ENCODE measurements at regions not wholly inside any gene's neighbourhood (a gene's known extent, or its start where the extent isn't known, plus 50 kb on each side); places are given as distances from the start of the nearest gene placed in this dataset.

DNA sequence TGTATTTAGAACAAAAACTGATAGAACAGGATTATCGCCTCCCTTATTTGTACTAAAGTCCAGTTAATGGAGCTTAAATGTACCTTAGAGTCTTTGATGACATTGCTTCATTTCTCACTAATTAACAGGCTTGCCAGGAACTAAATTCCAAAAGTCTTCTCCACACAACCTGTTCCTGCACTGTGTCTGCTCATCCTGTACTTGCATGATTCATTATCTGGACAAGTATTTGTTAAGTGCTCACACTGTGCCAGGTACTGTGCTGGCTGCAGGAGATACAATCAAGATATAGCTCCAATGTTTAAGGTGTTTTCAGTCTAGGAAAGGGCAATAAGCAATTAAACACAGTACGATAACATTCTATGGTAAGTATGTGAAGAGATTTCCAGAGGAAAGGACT, 485.9 kb upstream of the TENM4 start:
- no peak for DNase-seq (ENCODE audit: low read depth, low spot score)

DNA sequence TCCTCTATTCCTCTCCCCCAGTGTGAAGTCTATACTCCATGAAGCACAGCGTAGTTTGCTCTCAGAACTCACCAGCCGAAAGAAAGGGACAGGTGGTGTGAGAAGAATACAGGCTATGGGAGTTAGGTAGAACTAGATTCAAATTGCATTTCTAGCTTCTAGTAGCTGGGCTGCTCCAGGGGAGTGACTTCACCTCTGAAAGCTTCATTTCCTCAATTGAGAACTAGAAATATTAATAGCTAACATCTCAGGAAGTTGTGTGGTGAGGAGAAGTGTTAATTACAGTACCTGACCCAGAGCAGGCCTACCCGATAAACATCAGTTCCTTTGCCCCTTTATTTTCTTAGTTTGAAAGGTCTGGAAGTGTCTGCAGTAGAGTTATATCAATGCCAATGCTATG, 484.7 kb upstream of the TENM4 start:
- no peak for DNase-seq (ENCODE audit: low read depth, low spot score)

DNA sequence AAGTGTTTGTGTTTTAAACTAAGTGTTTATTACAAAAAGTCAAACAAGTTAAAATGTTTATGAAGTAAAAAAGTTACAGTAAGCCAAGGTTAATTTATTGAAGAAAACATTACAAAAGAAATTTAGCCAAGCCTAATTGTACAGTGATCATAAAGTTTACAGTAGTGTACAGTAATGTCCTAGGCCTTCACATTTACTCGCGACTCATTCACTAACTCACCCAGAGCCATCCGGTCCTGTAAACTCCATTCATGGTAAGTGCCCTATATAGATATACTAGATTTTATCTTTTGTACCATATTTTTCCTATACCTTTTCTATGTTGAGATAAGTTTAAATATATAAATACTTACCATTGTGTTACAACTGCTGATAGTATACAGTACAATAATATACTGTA, 481.8 kb upstream of the TENM4 start:
- no peak for DNase-seq (ENCODE audit: low read depth, low spot score)

DNA sequence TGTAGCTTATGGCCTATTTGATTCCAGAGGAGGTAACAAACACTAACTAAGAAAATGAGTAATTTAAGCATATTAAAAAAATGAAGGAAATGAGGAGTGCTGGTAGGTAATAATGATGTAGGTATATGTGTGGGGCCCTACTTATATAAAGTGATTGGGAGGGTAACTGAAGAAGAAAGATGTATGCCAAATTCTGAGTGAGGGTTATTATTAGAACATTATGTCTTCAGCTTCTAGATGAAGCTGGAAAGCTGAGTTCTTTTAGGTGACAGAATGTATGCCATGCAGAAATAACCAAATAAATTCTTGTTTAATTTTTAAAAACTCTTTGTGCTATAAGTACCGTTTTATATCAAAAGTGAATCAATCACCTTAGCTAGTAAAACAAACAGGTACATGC, 479.6 kb upstream of the TENM4 start:
- no peak for DNase-seq (ENCODE audit: low read depth, low spot score)

DNA sequence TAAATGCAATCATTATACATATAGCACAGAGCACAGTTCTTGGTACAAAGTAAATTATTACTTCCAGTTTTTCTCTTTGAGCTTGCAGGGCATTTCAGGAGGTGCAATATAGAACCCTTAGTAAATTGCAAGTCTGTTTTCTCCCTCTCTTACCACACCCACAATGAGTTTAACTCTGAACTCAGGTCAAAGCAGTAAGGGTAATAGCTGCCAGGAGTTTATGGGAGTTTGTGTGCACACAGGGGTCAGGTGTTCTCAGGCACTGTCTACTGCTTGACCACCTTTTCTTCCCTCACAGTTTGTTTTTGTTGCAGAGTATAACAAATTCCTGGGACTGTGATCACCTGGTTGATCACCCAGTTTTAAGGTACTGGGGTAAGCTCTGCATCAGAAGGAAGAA, 478.5 kb upstream of the TENM4 start:
- DNase-seq (ENCODE audit: low read depth, low spot score) = no peak

DNA sequence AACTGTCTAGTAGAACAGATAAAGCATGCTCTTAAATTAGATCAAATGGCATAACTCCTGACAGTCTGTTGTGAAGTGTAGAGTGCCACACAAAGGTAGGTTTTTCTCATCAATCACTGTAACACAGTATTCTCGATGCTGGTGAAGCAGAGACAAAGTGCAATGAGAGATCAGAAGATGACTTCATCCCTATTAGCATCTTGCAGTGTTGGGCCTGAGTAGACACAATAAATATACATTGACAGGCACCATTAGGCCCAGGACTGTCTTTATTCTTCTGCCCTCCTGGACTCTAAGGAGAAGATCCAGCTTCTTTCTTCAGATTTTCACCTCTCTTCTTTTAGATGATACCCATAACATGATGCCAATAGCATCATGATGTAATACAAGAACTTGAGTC, 478.0 kb upstream of the TENM4 start:
- DNase-seq (ENCODE audit: low read depth, low spot score) = no peak

DNA sequence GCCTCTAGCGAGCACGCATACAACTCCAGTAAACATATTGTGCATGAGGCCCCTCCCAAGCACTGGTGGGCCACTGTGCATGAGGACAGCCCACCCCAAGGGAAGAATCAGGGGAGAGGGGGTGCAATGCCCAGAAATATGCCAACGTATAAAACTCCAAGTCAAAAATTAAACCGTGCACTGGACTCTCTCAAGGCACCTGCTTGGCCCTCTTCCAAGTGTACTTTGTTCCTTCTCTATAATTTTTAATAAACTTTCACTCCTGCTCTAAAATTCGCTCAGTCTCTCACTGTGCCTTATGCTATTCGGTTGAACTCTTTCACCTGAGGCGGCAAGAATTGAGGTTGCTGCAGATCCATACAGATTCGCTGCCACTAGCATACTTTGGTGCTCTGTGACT, 465.3 kb upstream of the TENM4 start:
- DNase-seq (ENCODE audit: low read depth, low spot score) = no peak

DNA sequence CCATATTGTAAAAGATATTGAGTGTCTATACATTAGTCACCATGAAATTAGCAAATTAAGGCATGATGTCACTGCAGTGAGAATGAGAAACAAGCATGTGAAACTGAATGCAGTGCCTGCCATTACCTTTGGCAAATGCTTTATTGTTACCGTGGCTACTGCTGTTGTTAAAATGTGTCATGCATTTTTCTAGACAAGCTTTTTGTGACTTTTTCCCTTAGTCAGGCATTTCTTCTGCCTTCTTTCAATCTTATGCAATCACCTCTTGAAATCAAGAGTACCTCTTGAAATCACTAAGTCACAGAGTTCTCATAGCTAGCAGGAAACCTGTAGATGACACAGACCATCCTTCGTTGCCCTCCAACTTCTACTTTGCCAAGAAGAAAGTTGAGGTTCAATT, 461.7 kb upstream of the TENM4 start:
- no peak for DNase-seq (ENCODE audit: low read depth, low spot score)

DNA sequence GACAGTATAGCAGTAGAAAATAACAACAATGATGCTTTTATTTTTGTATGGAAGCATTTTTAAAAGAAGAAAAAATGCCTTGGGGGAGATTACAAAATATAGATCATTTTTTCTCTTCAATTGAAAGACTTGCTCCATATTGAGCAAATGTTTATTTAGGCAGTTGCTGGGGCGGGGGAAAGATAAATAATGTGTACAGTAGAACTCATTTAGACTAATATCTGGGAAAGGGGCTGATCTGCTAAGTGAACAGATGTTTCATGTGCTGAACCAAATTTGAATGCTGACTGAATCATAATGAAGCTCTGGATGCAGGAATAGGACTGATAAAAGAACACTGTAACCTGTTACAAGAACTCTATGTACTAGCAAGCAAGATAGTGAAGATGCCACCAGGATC, 457.1 kb upstream of the TENM4 start:
- DNase-seq (ENCODE audit: low read depth, low spot score) = no peak

DNA sequence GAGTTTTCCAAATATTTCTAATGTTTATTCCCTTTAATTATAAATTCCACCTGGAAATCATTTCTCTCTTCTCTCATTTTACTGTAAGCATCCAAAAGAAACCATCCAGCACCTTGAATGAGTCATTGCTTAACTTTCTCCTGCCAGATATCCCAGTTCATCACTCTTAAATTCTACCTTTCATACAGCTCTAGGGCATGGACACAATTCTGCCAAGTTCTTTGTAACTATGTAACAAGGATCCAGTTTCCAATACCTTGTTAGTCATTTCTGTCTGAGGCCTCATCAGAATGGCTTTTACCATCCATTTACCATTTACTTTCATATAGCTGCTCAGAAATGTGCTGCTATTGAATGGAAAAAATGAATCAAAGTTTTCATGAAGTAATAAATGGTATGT, 455.4 kb upstream of the TENM4 start:
- DNase-seq (ENCODE audit: low read depth, low spot score) = no peak

DNA sequence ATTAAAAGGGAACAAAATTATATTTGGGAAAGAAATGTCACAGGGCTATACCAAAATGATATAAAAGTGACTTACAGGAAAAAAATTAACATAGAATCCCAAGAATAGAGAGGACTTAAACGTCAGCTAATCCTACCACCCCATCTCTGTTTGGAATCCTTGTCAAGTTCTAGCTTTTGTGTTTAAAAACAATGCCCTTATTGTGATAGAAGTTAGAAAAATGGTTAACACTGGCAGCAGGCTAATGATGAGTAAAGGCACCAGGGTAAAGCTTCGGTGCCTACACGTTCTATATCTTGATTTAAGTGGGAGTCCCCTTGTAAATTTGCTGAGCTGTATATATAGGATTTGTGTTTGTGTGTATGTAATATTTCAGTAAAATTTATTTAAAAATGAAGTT, 453.3 kb upstream of the TENM4 start:
- DNase-seq (ENCODE audit: low read depth, low spot score) = no peak

DNA sequence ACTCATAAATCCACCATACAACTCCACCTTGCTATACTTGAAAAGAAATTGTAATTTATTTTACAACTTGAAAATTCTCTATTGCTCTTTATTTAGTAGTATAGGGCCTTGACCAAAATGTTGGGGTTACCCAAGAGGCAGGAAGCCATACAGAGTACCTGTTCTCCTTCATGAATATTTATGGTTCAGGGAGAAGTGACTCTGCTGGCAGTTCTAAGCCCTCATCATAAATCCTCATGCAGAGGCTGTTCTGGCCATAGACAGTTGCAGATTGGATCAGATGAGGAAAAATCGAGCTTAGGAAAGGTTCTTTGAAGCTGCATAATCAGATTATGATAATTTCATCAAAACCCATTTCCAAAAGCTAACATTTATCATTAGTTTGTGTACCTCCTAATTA, 449.4 kb upstream of the TENM4 start:
- no peak for DNase-seq (ENCODE audit: low read depth, low spot score)

DNA sequence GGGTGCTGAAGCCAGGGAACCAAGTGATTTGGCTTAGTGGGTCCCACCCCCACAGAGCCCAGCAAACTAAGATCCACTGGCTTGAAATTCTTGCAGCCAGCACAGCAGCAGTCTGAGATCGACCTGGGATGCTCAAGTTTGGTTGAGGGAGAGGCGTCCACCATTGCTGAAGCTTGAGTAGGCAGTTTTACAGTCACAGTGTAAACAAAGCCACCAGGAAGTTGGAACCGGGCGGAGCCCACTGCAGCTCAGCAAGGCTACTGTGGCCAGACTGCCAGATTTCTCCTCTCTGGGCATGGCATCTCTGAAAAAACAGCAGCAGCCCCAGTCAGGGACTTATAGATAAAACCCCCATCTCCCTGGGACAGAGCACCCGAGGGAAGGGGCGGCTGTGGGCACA, 424.1 kb upstream of the TENM4 start:
- no peak for DNase-seq (ENCODE audit: low read depth, low spot score)

DNA sequence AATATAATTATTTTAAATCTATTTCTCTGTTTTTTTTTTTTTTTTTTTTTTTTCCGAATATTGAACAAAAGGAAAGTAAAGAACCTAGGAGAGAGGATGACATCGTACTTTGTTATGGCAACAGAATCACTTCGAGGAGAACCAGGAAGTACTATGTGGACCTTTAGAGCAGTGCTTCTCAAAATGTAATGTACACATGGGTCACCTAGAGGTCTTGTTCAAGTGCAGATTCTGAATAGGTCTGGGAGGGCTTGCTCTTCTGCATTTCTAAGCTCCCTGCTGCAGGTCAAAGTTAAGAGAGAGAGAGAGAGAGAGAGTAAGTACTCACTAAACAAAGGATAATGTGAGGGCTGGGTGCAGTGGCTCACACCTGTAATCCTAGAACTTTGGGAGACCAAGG, 419.5 kb upstream of the TENM4 start:
- DNase-seq (ENCODE audit: low read depth, low spot score) = no peak

DNA sequence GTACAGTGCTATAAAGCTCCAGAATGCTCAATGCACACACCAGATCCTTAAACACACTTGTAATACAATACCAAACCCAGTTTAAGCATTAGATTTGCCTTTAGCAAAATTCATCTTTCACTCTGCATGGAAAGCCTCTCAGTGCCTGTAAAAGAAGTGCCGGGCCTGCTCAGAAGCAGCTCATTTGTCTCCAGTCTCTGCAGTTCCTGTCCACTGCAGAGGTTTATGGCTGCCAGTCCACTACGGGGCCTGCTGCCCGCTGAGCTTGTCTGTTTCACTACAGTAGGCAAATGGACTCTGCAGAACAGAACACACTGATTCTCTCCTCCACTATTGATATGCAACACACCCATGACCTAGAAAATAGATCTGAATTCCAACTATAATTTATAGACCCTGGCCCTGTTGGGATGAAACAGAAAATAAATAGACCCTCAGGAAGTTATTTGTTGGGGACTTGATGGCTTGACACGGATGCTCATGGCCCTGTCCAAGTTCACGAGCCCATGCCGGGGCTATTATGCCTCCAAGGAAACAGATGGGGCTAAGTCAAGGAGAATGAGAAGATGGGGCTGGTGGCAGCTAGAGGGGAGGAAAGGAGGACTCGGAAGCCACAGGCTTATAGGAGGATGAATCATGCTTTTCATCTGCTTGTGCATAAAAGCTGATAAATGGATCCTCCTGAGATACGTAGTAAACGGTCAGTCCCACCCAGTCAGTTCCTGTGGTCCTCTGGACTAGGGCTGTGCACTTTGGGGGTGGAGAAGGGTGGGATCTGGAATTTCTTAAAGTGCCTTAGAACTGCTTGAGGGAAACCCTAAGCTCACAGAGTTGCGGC, 416.8 kb upstream of the TENM4 start:
- no peak for DNase-seq (ENCODE audit: low read depth, low spot score)

DNA sequence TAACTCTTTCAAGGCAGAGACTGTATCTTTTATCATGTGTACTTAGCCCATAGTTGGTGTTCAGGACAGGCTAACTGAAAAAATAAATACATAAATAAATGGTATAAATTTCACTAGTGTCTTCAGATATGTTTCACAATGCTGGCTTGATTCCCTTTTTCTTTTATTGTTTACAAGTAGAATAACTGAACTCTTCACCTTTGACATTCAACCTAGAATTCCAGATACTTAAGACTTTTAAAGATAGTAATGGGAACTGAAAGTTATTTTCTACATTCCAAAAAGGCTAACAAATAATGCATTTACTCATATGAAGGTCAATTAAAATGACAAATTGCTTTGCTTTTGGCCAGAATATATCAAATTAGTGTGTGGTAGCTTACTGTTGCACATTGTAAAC, 411.3 kb upstream of the TENM4 start:
- DNase-seq (ENCODE audit: low read depth, low spot score) = no peak

DNA sequence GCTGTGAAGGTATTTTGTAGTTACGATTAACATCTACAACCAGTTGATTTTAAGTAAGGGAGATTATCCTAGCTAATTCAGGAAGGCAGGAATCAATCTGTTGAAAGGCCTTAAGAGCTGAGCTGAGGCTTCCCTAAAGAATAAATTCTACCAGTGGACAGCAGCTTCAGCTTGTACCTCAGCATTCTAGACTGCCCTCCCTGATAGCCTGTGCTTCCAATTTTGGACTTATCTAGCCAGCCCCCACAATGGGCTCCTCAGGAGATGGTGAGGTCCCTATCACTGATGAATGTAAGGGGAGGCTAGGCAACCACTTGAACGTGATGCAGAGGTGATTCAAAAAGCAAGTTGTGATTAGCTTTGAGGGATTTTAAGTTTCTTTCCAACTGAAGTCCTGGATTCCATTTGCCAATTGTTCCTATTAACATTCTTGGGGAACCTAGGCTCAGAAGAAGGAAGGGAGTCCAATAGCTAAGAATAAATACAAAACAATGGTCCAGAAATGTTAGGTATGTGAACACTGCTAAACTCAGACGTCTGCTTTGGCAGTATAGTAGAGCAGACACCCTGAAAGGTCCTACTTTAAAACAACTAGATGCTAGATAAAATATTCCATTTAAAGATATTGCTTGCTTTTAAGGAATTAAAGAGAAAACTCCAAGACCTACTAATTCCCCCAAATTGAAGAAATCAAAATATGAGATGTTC, 404.3 kb upstream of the TENM4 start:
- no peak for DNase-seq (ENCODE audit: low read depth, low spot score)

DNA sequence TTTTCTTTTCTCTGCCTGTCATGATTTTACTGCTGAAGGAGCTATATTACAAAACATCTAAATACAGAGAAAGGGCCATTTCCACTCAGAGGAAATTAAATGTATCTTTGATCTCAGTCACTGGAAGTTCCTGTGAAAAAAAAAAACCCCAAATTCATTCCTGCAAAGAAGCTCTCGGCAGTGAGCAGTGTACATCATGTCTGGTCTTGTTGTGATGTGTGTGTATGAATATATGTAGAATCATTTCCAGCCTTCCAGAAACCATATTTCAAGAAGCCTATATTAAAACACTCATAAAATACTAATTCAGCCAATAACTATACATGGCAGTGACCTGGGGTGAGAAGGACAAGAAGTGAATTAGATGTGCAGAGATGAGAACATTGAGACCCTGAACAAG, 393.2 kb upstream of the TENM4 start:
- DNase-seq (ENCODE audit: low read depth, low spot score) = no peak

DNA sequence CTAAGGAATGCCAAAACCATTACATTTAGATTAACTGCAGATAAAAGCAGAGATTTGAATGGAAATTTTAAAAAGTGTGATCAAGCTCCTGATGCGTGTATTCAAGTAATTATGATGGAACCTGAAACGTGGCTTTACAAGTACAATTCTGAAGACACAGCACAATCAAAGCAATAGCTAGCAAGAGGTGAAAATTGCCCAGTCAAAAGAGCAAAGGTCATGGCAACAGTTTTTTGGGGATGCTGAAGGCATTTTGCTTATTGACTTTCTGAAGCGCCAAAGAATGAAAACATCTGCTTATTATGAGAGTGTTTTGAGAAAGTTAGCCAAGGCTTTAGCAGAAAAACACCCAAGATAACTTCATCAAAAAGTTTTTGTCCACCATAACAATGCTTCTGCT, 389.6 kb upstream of the TENM4 start:
- no peak for DNase-seq (ENCODE audit: low read depth, low spot score)

DNA sequence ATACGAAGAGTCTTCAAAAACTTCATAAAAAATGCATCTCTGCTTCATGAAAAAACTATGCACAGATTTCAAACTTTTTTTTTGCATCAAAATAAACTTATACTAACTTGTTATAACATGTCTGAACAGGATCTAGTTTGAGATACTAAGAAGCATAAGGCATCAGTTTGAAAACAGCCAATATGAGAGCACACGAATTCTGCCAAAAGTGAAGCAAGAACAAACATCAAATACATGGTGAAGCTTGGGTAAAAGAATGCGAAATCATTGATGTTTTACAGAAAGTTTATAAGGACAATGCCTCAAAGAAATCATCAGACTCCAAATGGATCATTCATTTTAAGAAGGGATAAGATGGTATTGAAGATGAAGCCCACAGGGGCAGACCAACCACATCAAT, 389.1 kb upstream of the TENM4 start:
- no peak for DNase-seq (ENCODE audit: low read depth, low spot score)

DNA sequence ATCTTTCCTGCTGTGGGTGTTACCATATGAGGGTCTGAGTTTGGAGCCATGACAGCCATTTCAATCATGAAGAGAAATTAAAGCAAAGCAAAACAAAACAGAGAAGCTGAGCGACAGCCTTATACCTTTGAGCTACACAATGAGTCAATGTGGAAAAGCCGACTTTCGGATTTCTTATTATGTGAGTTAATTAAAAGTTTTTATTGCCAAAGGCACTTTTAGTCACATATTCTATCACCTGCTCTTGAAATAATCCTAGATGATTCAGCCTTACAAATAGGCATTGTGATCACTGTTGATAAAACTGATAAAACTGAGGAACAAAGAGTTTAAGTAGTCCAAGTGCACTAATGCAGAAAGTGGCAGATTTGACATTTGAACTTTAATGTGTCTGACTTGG, 381.9 kb upstream of the TENM4 start:
- no peak for DNase-seq (ENCODE audit: low read depth, low spot score)

DNA sequence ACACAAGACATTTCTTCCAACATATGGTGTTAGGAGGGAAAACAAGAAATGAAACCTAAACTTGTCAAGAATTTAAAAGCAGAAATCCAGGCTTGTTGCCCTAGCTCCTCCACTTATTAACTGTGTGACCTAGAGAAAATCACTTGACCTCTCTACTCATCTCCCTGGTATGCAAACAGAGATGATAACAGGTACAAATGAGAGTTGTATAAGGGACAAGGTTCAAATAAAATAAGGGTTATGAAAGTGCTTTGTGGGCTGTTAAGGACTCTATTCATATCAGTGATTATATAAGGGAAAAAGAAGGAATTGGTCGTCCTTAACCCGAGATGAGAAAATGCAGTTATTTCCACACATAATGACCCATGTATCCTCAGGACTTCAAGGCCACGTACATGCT, 372.7 kb upstream of the TENM4 start:
- DNase-seq (ENCODE audit: low read depth, low spot score) = no peak

DNA sequence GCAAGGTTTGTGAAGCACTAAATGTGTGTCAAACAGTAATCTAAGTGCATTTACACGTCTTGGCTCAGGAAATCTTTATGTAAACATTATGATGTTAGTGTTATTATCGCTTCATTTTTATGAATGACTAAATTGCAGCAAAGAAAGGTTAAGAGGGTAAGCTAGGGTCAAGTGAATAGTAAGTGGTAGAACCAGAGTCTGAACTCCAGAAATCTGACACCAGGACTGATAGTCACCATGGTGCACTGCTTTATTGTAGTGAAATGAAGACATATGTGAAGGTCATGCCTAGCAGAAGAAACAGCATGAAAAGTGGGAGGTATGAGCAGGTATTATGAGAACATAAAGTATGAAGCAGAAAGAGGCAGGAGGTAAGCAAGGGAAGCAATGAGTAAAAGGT, 368.7 kb upstream of the TENM4 start:
- no peak for DNase-seq (ENCODE audit: low read depth, low spot score)

DNA sequence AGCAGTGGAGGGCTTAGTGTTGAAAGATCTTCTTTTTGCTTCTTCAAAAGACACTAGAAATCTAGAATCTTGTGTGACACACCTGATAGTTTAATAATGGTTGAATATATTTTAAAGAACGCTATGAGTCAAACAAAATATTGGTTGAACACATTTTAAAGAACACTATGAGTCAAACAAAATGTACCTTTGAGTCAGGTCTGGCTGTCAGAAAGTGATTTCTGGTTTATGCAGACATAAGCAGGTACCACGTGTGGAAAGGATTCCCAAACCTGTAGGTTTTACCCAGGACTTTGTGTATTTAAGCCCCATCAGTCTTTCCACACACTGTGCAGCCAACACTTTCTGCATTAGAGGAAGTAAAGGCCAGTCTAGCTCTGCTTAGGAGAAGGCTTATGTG, 366.7 kb upstream of the TENM4 start:
- DNase-seq (ENCODE audit: low read depth, low spot score) = no peak
